Subcutaneous abdominal adipose tissue (tissue), 5 donors: ENCODE measurements at regions not wholly inside any gene's neighbourhood (a gene's known extent, or its start where the extent isn't known, plus 50 kb on each side); places are given as distances from the start of the nearest gene placed in this dataset.

Experiments
- H3K27ac ChIP-seq: one replicate; pipeline ENCODE4 v1.7.0; 2013; ENCODE audit warnings: low read depth, mild to moderate bottlenecking, inconsistent platforms, low read length, moderate library complexity
- H3K27me3 ChIP-seq, 5 donors: one replicate each; pipeline ENCODE4 v1.7.0; 2013; ENCODE audit warnings: low read length in 5 of 5, inconsistent platforms in 1 of 5; ENCODE audit not compliant: control insufficient read depth in 5 of 5, insufficient read depth in 4 of 5
- H3K36me3 ChIP-seq, 5 donors: one replicate each; pipeline ENCODE4 v1.7.0; 2013; ENCODE audit warnings: low read length in 5 of 5; ENCODE audit not compliant: control insufficient read depth in 5 of 5, insufficient read depth in 5 of 5
- H3K4me1 ChIP-seq, 5 donors: one replicate each; pipeline ENCODE4 v1.7.0; 2013; ENCODE audit warnings: low read length in 5 of 5, mild to moderate bottlenecking in 3 of 5, moderate library complexity in 1 of 5; ENCODE audit not compliant: control insufficient read depth in 5 of 5, insufficient read depth in 5 of 5
- H3K4me3 ChIP-seq, 5 donors: one replicate each; pipeline ENCODE4 v1.7.0; 2013; ENCODE audit warnings: low read length in 5 of 5, low read depth in 1 of 5
- H3K9ac ChIP-seq, 5 donors: one replicate each; pipeline ENCODE4 v1.7.0; 2013; ENCODE audit warnings: low read length in 5 of 5, mild to moderate bottlenecking in 4 of 5, moderate library complexity in 3 of 5
- H3K9me3 ChIP-seq, 5 donors: one replicate each; pipeline ENCODE4 v1.7.0; 2013; ENCODE audit warnings: low read length in 5 of 5; ENCODE audit not compliant: control insufficient read depth in 5 of 5
- donor health status: healthy.
- donor health status: healthy.
- donor health status: healthy.
- donor health status: healthy.
- donor health status: healthy.

- Histone ChIP-seq H3K4me1 (no peaks in the 10 kb centered on the region), H3K27ac (no peak overlapping the region), H3K4me3 (no peak overlapping the region), H3K36me3 (no peaks in the 10 kb centered on the region), H3K9me3 (peaks cover 0 to 7% (median 3%) of the 10 kb centered on the region in 5 donors), H3K27me3 (no peaks in the 10 kb centered on the region), H3K9ac (no peak overlapping the region)
Observed at GRCh38 chr13:95462801-95463200, 89.7 kb upstream of the CLDN10 start.

GRCh38 chr13:95463531-95463930 lies 89.0 kb upstream of the CLDN10 start:
- Histone ChIP-seq H3K27ac (no peak overlapping the region), H3K9ac (no peak overlapping the region), H3K27me3 (no peaks in the 10 kb centered on the region), H3K4me3 (no peak overlapping the region), H3K4me1 (no peaks in the 10 kb centered on the region), H3K9me3 (peaks cover 2 to 7% (median 3%) of the 10 kb centered on the region in 5 donors), H3K36me3 (no peaks in the 10 kb centered on the region)

GRCh38 chr13:95470574-95471366 lies 81.8 kb upstream of the CLDN10 start:
- Histone ChIP-seq H3K36me3 (no peaks in the 10 kb centered on the region), H3K27ac (no peak overlapping the region), H3K4me1 (no peaks in the 10 kb centered on the region), H3K9me3 (peaks cover 0 to 2% (median 0%) of the 10 kb centered on the region in 5 donors), H3K9ac (no peak overlapping the region), H3K4me3 (no peak overlapping the region), H3K27me3 (peaks cover 0 to 4% (median 0%) of the 10 kb centered on the region in 5 donors)

GRCh38 chr13:95471960-95472359 lies 80.6 kb upstream of the CLDN10 start:
- Histone ChIP-seq H3K27ac (no peak overlapping the region), H3K27me3 (peaks cover 0 to 5% (median 0%) of the 10 kb centered on the region in 5 donors), H3K9me3 (peaks cover 0 to 6% (median 0%) of the 10 kb centered on the region in 5 donors), H3K4me1 (no peaks in the 10 kb centered on the region), H3K9ac (no peak overlapping the region), H3K4me3 (no peak overlapping the region), H3K36me3 (no peaks in the 10 kb centered on the region)

- H3K36me3 ChIP-seq: no peaks in the 10 kb centered on the region
- no peak overlapping the region for H3K9ac ChIP-seq
- H3K4me1 ChIP-seq: peaks cover 0 to 7% (median 6%) of the 10 kb centered on the region in 5 donors
- H3K27me3 ChIP-seq: peaks cover 0 to 5% (median 3%) of the 10 kb centered on the region in 5 donors
- H3K9me3 ChIP-seq: peaks cover 0 to 4% (median 0%) of the 10 kb centered on the region in 5 donors
- H3K4me3 ChIP-seq: no peak overlapping the region
- H3K27ac ChIP-seq: no peak overlapping the region
Observed at GRCh38 chr13:95474992-95475391, 77.5 kb upstream of the CLDN10 start.

- no peak overlapping the region for H3K9ac ChIP-seq
- no peak overlapping the region for H3K27ac ChIP-seq
- peaks cover 0 to 5% (median 2%) of the 10 kb centered on the region in 5 donors for H3K27me3 ChIP-seq
- peaks cover 0 to 7% (median 6%) of the 10 kb centered on the region in 5 donors for H3K4me1 ChIP-seq
- H3K36me3 ChIP-seq: no peaks in the 10 kb centered on the region
- H3K9me3 ChIP-seq: peaks cover 0 to 4% (median 0%) of the 10 kb centered on the region in 5 donors
- H3K4me3 ChIP-seq: no peak overlapping the region
Observed at GRCh38 chr13:95477187-95477586, 75.3 kb upstream of the CLDN10 start.

GRCh38 chr13:95479731-95480130 lies 72.8 kb upstream of the CLDN10 start:
- H3K9ac ChIP-seq: no peak overlapping the region
- H3K27ac ChIP-seq: no peak overlapping the region
- peaks cover 0 to 7% (median 0%) of the 10 kb centered on the region in 5 donors for H3K9me3 ChIP-seq
- H3K27me3 ChIP-seq: peaks cover 0 to 5% (median 2%) of the 10 kb centered on the region in 5 donors
- H3K4me3 ChIP-seq: no peak overlapping the region
- H3K4me1 ChIP-seq: peaks cover 0 to 7% (median 6%) of the 10 kb centered on the region in 5 donors
- no peaks in the 10 kb centered on the region for H3K36me3 ChIP-seq

GRCh38 chr13:95480131-95480545 lies 72.4 kb upstream of the CLDN10 start:
- no peak overlapping the region for H3K4me3 ChIP-seq
- H3K27me3 ChIP-seq: peaks cover 0 to 5% (median 2%) of the 10 kb centered on the region in 5 donors
- H3K4me1 ChIP-seq: peaks cover 0 to 7% (median 6%) of the 10 kb centered on the region in 5 donors
- no peak overlapping the region for H3K27ac ChIP-seq
- no peak overlapping the region for H3K9ac ChIP-seq
- peaks cover 0 to 7% (median 0%) of the 10 kb centered on the region in 5 donors for H3K9me3 ChIP-seq
- H3K36me3 ChIP-seq: no peaks in the 10 kb centered on the region

GRCh38 chr13:95480791-95481780 lies 71.4 kb upstream of the CLDN10 start:
- Histone ChIP-seq H3K9me3 (peaks cover 0 to 7% (median 0%) of the 10 kb centered on the region in 5 donors), H3K9ac (no peak overlapping the region), H3K27me3 (peaks cover 0 to 3% (median 0%) of the 10 kb centered on the region in 5 donors), H3K36me3 (no peaks in the 10 kb centered on the region), H3K4me3 (no peak overlapping the region), H3K4me1 (peaks cover 0 to 7% (median 6%) of the 10 kb centered on the region in 5 donors), H3K27ac (no peak overlapping the region)
